ENCODE measurements at regions not wholly inside any gene's neighbourhood (a gene's known extent, or its start where the extent isn't known, plus 50 kb on each side); places are given as distances from the start of the nearest gene placed in this dataset.

- H3K36me3 ChIP-seq, result no peaks in the 10 kb centered on the region
- H3K4me3 ChIP-seq, result no peak overlapping the region
- TF ChIP-seq EP300 (IDR thresholded peaks at IDR 0.05) (no peak), POLR2AphosphoS5 (IDR thresholded peaks at IDR 0.05) (no peak), POLR2A (IDR thresholded peaks at IDR 0.05) (no peak)
- TF ChIP-seq, protein P1, sequence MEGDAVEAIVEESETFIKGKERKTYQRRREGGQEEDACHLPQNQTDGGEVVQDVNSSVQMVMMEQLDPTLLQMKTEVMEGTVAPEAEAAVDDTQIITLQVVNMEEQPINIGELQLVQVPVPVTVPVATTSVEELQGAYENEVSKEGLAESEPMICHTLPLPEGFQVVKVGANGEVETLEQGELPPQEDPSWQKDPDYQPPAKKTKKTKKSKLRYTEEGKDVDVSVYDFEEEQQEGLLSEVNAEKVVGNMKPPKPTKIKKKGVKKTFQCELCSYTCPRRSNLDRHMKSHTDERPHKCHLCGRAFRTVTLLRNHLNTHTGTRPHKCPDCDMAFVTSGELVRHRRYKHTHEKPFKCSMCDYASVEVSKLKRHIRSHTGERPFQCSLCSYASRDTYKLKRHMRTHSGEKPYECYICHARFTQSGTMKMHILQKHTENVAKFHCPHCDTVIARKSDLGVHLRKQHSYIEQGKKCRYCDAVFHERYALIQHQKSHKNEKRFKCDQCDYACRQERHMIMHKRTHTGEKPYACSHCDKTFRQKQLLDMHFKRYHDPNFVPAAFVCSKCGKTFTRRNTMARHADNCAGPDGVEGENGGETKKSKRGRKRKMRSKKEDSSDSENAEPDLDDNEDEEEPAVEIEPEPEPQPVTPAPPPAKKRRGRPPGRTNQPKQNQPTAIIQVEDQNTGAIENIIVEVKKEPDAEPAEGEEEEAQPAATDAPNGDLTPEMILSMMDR (IDR thresholded peaks at IDR 0.05), result no peak
- DNase-seq (no peak), ATAC-seq (ENCODE audit: low FRiP score in 2 of 2) (no peak)
- WGBS, 2 donors, result 67 to 72% methylated on average over 4 of the region's 4 CpGs
- no peak overlapping the region for H3K27ac ChIP-seq
- H3K4me1 ChIP-seq, result no peaks in the 10 kb centered on the region
- H3K27me3 ChIP-seq, result no peaks in the 10 kb centered on the region
- H3K9me3 ChIP-seq, result no peaks in the 10 kb centered on the region
These were observed 138.6 kb upstream of the POGK start for GRCh38 chr1:166700696-166701095.

GRCh38 chr1:166701603-166702100 is 137.6 kb upstream of the POGK start:
- Histone ChIP-seq H3K27ac (no peak overlapping the region), H3K4me3 (no peak overlapping the region), H3K27me3 (no peaks in the 10 kb centered on the region), H3K9me3 (no peaks in the 10 kb centered on the region), H3K36me3 (no peaks in the 10 kb centered on the region), H3K4me1 (no peaks in the 10 kb centered on the region)
- ATAC-seq (ENCODE audit: low FRiP score in 2 of 2), result no peak
- WGBS, 2 donors, result 17 to 32% methylated on average over 1 of the region's 1 CpG
- DNase-seq, result no peak
- TF ChIP-seq, protein P1 (IDR thresholded peaks at IDR 0.05), result no peak
- TF ChIP-seq POLR2A (IDR thresholded peaks at IDR 0.05) (no peak), EP300 (IDR thresholded peaks at IDR 0.05) (no peak), POLR2AphosphoS5 (IDR thresholded peaks at IDR 0.05) (no peak)

GRCh38 chr1:166703141-166703540 is 136.1 kb upstream of the POGK start:
- Histone ChIP-seq H3K9me3 (no peaks in the 10 kb centered on the region), H3K4me3 (no peak overlapping the region), H3K4me1 (no peaks in the 10 kb centered on the region), H3K36me3 (no peaks in the 10 kb centered on the region), H3K27ac (no peak overlapping the region), H3K27me3 (no peaks in the 10 kb centered on the region)
- DNase-seq, result no peak
- 74 to 86% methylated on average over 2 of the region's 2 CpGs for WGBS, 2 donors
- ATAC-seq (ENCODE audit: low FRiP score in 2 of 2), result no peak
- TF ChIP-seq POLR2A (IDR thresholded peaks at IDR 0.05) (no peak), POLR2AphosphoS5 (IDR thresholded peaks at IDR 0.05) (no peak)

DNA sequence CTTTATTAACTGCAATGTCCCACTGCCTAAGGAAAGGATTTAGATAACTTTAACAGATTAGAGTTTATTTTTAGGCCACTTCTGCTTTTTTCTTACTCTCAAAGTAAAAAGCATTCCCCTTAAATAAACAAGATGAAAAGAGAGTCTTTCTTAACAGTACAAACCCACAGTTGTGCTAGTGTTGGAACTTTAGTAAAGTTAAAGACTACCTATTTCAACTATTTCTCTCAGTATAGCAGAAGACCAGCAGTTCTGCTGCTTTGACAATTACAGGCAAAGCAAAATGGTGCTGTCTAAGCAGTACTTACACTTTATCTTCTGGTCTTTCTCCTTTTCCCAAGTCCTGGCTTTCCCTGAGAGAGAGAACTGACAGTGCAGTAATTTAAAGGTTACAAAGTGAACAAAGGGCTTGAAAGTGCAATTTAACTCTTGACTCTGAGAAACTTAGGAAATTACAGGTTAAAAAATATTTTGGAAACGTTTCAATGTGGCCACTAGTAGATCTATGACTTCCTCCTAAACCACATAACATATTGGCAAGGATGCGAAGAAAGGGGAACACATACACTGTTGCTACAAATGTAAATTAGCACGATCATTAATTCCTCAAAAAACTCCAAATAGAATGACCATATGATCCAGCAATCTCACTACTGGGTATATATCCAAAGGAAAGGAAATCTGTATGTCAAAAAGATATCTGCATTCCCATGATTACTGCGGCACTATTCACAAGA is 135.4 kb upstream of the POGK start:
- DNase-seq, result no peak
- H3K9me3 ChIP-seq, result no peaks in the 10 kb centered on the region
- 43 to 47% methylated on average over 4 of the region's 4 CpGs for WGBS, 2 donors
- no peaks in the 10 kb centered on the region for H3K4me1 ChIP-seq
- H3K36me3 ChIP-seq, result no peaks in the 10 kb centered on the region
- ATAC-seq (ENCODE audit: low FRiP score in 2 of 2), result no peak
- H3K4me3 ChIP-seq, result no peak overlapping the region
- H3K27ac ChIP-seq, result no peak overlapping the region
- TF ChIP-seq, protein P1 (IDR thresholded peaks at IDR 0.05), result no peak
- TF ChIP-seq POLR2A (IDR thresholded peaks at IDR 0.05), result no peak
- TF ChIP-seq EP300 (IDR thresholded peaks at IDR 0.05), result no peak
- no peak for TF ChIP-seq POLR2AphosphoS5 (IDR thresholded peaks at IDR 0.05)
- H3K27me3 ChIP-seq, result no peaks in the 10 kb centered on the region

- no peak for DNase-seq
- H3K4me3 ChIP-seq, result no peak overlapping the region
- TF ChIP-seq POLR2A (IDR thresholded peaks at IDR 0.05), result no peak
- TF ChIP-seq POLR2AphosphoS5 (IDR thresholded peaks at IDR 0.05), result no peak
- TF ChIP-seq, protein P1 (IDR thresholded peaks at IDR 0.05), result no peak
- no peak for TF ChIP-seq EP300 (IDR thresholded peaks at IDR 0.05)
- H3K9me3 ChIP-seq, result no peaks in the 10 kb centered on the region
- no peaks in the 10 kb centered on the region for H3K27me3 ChIP-seq
- no peak for ATAC-seq (ENCODE audit: low FRiP score in 2 of 2)
- no peaks in the 10 kb centered on the region for H3K4me1 ChIP-seq
- H3K36me3 ChIP-seq, result no peaks in the 10 kb centered on the region
- H3K27ac ChIP-seq, result no peak overlapping the region
- 22 to 34% methylated on average over 3 of the region's 3 CpGs for WGBS, 2 donors
These were observed 133.6 kb upstream of the POGK start for GRCh38 chr1:166705376-166706289.
